ENCODE measurements at regions not wholly inside any gene's neighbourhood (a gene's known extent, or its start where the extent isn't known, plus 50 kb on each side); places are given as distances from the start of the nearest gene placed in this dataset.

- no peak overlapping the region for H4K8ac ChIP-seq (ENCODE audit: extremely low read depth, insufficient read depth, low read length)
- H4K20me1 ChIP-seq (replicated peaks in 1 of 2; ENCODE audit: control insufficient read depth in 1 of 2, insufficient read depth in 2 of 2, low read length in 2 of 2): no peaks in the 10 kb centered on the region
- H3K79me1 ChIP-seq (ENCODE audit: low read depth, low read length): no peaks in the 10 kb centered on the region
- 0 out of 2 replicates have a peak, but pooled peaks cover 2% of the 10 kb centered on the region for H3K23me2 ChIP-seq (ENCODE audit: low read depth, low read length)
- no peak overlapping the region for H3K23ac ChIP-seq (ENCODE audit: insufficient read length)
- H3K4ac ChIP-seq (replicated peaks; ENCODE audit: insufficient read length, low read depth, low read length): no peak overlapping the region
- CTCF ChIA-PET (ENCODE audit: partially characterized antibody): interaction anchor here (1.0 to 2.0 kb wide), 2 partner anchors 44 to 301 kb away, joined by 4 to 9 read pairs; no protein-coding TSS in a partner anchor
- H4K5ac ChIP-seq (ENCODE audit: insufficient read length, low read depth, low read length): no peak overlapping the region
- no peak overlapping the region for H3K9ac ChIP-seq (replicated peaks in 1 of 4; ENCODE audit: extremely low read depth in 1 of 4, low read depth in 3 of 4, low read length in 3 of 4)
- no peak overlapping the region for H3K56ac ChIP-seq (replicated peaks; ENCODE audit: insufficient read length, low read depth, low read length)
- no peak for DNase-seq (ENCODE audit: low read depth in 1 of 2, low spot score in 2 of 2)
- H3K18ac ChIP-seq (ENCODE audit: extremely low read depth, low read length): no peak overlapping the region
- WGBS, 2 experiments (ENCODE audit: extremely low coverage in 1 of 2, insufficient coverage in 1 of 2, insufficient read length in 1 of 2, insufficient replicate concordance in 2 of 2, low coverage in 1 of 2, low lambda C conversion rate in 2 of 2, missing lambda C conversion rate in 1 of 2): 79% methylated on average over 3 of the region's 3 CpGs; no CpG with 5 or more reads in 1 of the 2 experiments
- H2BK120ac ChIP-seq (replicated peaks; ENCODE audit: low read depth, low read length): no peak overlapping the region
- no peak overlapping the region for H2AK5ac ChIP-seq (ENCODE audit: low read depth, low read length)
- H3K14ac ChIP-seq (ENCODE audit: insufficient read length): no peak overlapping the region
- no peak overlapping the region for H2AFZ ChIP-seq (ENCODE audit: low read length)
- no peak overlapping the region for H2BK12ac ChIP-seq (ENCODE audit: low read depth, low read length)
- H3K4me2 ChIP-seq (ENCODE audit: insufficient read depth in 1 of 2, low read depth in 2 of 2, low read length in 2 of 2): no peak overlapping the region
- POLR2A ChIA-PET (ENCODE audit: partially characterized antibody): interaction anchor here (0.6 kb wide), 1 partner anchor 387 kb away, joined by 3 read pairs; no protein-coding TSS in a partner anchor
- H3K4me1 ChIP-seq (replicated peaks in 1 of 4; ENCODE audit: control insufficient read depth in 3 of 4, insufficient read depth in 4 of 4, low read length in 3 of 4): no peaks in the 10 kb centered on the region; a peak in 1 of 7 replicates
- H2BK5ac ChIP-seq (ENCODE audit: low read depth, low read length): no peak overlapping the region
- H2BK15ac ChIP-seq (ENCODE audit: low read length): no peak overlapping the region
- no peaks in the 10 kb centered on the region for H3K79me2 ChIP-seq (ENCODE audit: control insufficient read depth in 1 of 2, insufficient read depth in 2 of 2, low read length in 2 of 2)
- no peaks in the 10 kb centered on the region for H3K27me3 ChIP-seq (replicated peaks in 1 of 4; ENCODE audit: control insufficient read depth in 3 of 4, extremely low read depth in 1 of 4, insufficient read depth in 3 of 4, low read length in 3 of 4)
- no peak overlapping the region for H3K4me3 ChIP-seq (ENCODE audit: extremely low read depth in 1 of 4, insufficient read depth in 2 of 4, low read depth in 3 of 4, low read length in 4 of 4)
- no peaks in the 10 kb centered on the region for H3K36me3 ChIP-seq (ENCODE audit: control insufficient read depth in 2 of 4, insufficient read depth in 4 of 4, low read length in 3 of 4)
- no peak overlapping the region for H2BK20ac ChIP-seq (ENCODE audit: low read length)
- H3K9me3 ChIP-seq (ENCODE audit: insufficient read depth in 2 of 2, low read depth in 1 of 2, low read length in 1 of 2): no peaks in the 10 kb centered on the region
- H3K27ac ChIP-seq (ENCODE audit: low read depth, low read length): no peak overlapping the region
- no peak overlapping the region for H4K91ac ChIP-seq (replicated peaks; ENCODE audit: insufficient read length, low read length)
- FAIRE-seq: no peak
- TF ChIP-seq RXRA (IDR thresholded peaks at IDR 0.05; ENCODE audit: insufficient read depth, low read depth, low read length) (no peak), POU5F1 (IDR thresholded peaks at IDR 0.05; ENCODE audit: low read depth, low read length) (no peak), RAD21 (IDR thresholded peaks at IDR 0.05 in 1 of 2, conservative IDR thresholded peaks at IDR 0.05 in 1 of 2; ENCODE audit: low read depth in 2 of 2, low read length in 2 of 2) (no peak), TAF1 (IDR thresholded peaks at IDR 0.05; ENCODE audit: low read depth, low read length) (no peak), KDM1A (IDR thresholded peaks at IDR 0.05; ENCODE audit: borderline replicate concordance, low read length) (no peak), RNF2 (IDR thresholded peaks at IDR 0.05; ENCODE audit: borderline replicate concordance, low read depth, low read length, missing control alignments, poor library complexity, severe bottlenecking) (no peak), GABPA (IDR thresholded peaks at IDR 0.05; ENCODE audit: borderline replicate concordance, insufficient read depth, low read length) (no peak), EGR1 (IDR thresholded peaks at IDR 0.05; ENCODE audit: borderline replicate concordance, low read depth, low read length) (no peak), CHD2 (IDR thresholded peaks at IDR 0.05; ENCODE audit: low read length) (no peak), SP1 (IDR thresholded peaks at IDR 0.05; ENCODE audit: low read depth, low read length) (no peak), RFX5 (IDR thresholded peaks at IDR 0.05; ENCODE audit: borderline replicate concordance, low read depth, low read length) (no peak), JUN (IDR thresholded peaks at IDR 0.05; ENCODE audit: low read depth, low read length) (no peak), SAP30 (IDR thresholded peaks at IDR 0.05; ENCODE audit: insufficient read depth, insufficient replicate concordance, low read length) (no peak)
Measured at GRCh38 chr2:71846669-71847291, 300.9 kb downstream of the CYP26B1 start.
